Osteoblast (primary cell): ENCODE measurements at regions not wholly inside any gene's neighbourhood (a gene's known extent, or its start where the extent isn't known, plus 50 kb on each side); places are given as distances from the start of the nearest gene placed in this dataset.

Experiments used
- DNase-seq: peaks from one replicate; pipeline ENCODE4 v3.0.0; 2011; ENCODE audit warnings: low spot score, mixed read lengths; ENCODE audit not compliant: insufficient read length; ENCODE audit errors: missing footprints
- H2AFZ ChIP-seq: 2 replicates; pipeline ENCODE4 v1.6.0; 2011; ENCODE audit warnings: mild to moderate bottlenecking, low read length
- H3K27ac ChIP-seq: 2 replicates; pipeline ENCODE4 v1.5.1; 2011; ENCODE audit warnings: mild to moderate bottlenecking, low read depth, low read length, moderate library complexity
- H3K27me3 ChIP-seq: 2 replicates; pipeline ENCODE4 v1.6.0; 2012; ENCODE audit warnings: mild to moderate bottlenecking, control low read depth, inconsistent platforms, low read length, moderate library complexity; ENCODE audit not compliant: insufficient read depth
- H3K36me3 ChIP-seq: 2 replicates; pipeline ENCODE4 v1.5.1; 2011; ENCODE audit warnings: mild to moderate bottlenecking, low read length, control low read depth, moderate library complexity; ENCODE audit not compliant: insufficient read depth
- H3K4me1 ChIP-seq: 2 replicates; pipeline ENCODE4 v1.5.1; 2011; ENCODE audit warnings: mild to moderate bottlenecking, low read length, control low read depth, moderate library complexity; ENCODE audit not compliant: insufficient read depth
- H3K4me2 ChIP-seq: 2 replicates; pipeline ENCODE4 v1.6.0; 2011; ENCODE audit warnings: mild to moderate bottlenecking, low read length; ENCODE audit not compliant: insufficient read depth
- H3K4me3 ChIP-seq: fragments of 200-600 bp; sonication (generic); 3 replicates; pipeline ENCODE4 v1.5.1; 2012; ENCODE audit warnings: mild to moderate bottlenecking, low read length, inconsistent platforms; ENCODE audit not compliant: insufficient read depth
- H3K79me2 ChIP-seq: 2 replicates; pipeline ENCODE4 v1.6.0; 2012; ENCODE audit warnings: mild to moderate bottlenecking, low read length, control low read depth, inconsistent platforms; ENCODE audit not compliant: insufficient read depth
- H3K9me3 ChIP-seq: 2 replicates; pipeline ENCODE4 v1.5.1; 2011; ENCODE audit warnings: low read depth, low read length, control low read depth
- H4K20me1 ChIP-seq: 2 replicates; pipeline ENCODE4 v1.6.0; 2012; ENCODE audit warnings: mild to moderate bottlenecking, low read length, control low read depth; ENCODE audit not compliant: insufficient read depth
- TF ChIP-seq, protein P1 (sequence below): IDR thresholded peaks from 2 replicates; pipeline ENCODE4 v1.5.1; 2011; ENCODE audit warnings: mild to moderate bottlenecking, low read depth, low read length, moderate library complexity; ENCODE audit errors: extremely low read depth

DNA sequence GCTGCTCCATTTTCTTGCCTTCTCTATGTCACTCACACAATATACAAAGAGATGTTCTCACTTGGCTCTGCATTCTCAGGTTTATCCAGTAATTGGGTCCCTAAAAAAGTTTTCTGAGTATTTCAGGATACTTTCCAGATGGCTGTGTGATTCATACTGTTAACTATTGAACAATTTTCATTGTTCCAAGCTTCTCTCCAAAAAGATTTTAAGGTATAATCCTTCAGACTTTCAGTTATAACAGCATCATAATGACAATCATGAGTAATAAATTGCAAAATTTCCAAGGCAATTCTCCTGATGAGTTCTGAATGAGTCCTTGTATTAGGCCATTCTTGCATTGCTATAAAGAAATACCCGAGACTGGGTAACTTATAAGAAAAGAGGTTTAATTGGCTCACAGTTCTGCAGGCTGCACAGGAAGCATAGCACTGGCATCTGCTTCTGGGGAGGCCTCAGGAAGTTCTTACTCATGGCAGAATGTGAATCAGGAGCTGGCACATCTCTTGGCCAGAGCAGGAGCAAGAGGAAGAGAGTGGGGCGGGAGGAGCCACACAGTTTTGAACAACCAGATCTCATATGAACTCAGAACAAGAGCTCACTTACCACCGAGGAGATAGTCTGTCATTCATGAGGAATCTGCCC lies 148.1 kb downstream of the SLC16A9 start:
- no peak overlapping the region for H3K27ac ChIP-seq
- H3K27me3 ChIP-seq: no peaks in the 10 kb centered on the region
- no peaks in the 10 kb centered on the region for H3K36me3 ChIP-seq
- TF ChIP-seq, protein P1, sequence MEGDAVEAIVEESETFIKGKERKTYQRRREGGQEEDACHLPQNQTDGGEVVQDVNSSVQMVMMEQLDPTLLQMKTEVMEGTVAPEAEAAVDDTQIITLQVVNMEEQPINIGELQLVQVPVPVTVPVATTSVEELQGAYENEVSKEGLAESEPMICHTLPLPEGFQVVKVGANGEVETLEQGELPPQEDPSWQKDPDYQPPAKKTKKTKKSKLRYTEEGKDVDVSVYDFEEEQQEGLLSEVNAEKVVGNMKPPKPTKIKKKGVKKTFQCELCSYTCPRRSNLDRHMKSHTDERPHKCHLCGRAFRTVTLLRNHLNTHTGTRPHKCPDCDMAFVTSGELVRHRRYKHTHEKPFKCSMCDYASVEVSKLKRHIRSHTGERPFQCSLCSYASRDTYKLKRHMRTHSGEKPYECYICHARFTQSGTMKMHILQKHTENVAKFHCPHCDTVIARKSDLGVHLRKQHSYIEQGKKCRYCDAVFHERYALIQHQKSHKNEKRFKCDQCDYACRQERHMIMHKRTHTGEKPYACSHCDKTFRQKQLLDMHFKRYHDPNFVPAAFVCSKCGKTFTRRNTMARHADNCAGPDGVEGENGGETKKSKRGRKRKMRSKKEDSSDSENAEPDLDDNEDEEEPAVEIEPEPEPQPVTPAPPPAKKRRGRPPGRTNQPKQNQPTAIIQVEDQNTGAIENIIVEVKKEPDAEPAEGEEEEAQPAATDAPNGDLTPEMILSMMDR: no peak
- peaks cover 3% of the 10 kb centered on the region for H3K4me1 ChIP-seq
- no peaks in the 10 kb centered on the region for H4K20me1 ChIP-seq
- peak; percentile 47 for DNase-seq
- no peak overlapping the region for H2AFZ ChIP-seq
- no peaks in the 10 kb centered on the region for H3K9me3 ChIP-seq
- no peaks in the 10 kb centered on the region for H3K79me2 ChIP-seq
- H3K4me2 ChIP-seq: peak overlapping the region; percentile 1
- H3K4me3 ChIP-seq: no peak overlapping the region

DNA sequence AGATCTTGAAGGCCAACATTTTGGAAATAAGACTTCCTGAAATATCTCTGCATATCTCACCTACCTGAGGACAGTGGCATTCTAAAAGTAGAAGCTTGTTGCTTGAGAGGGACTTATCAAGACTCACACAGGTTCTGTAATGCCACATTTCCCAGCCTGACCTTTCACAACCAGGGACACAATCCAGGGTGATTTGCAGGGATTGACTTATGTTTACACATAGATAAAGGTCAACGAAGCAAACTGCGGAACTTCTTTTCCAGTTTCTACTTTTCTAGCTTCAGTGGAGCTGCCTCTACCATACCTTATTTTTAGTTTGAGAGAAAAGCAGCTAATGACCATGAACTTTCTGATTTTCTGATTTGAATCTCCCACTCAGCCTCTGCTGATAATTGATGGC lies 148.7 kb downstream of the SLC16A9 start:
- no peak for DNase-seq
- Histone ChIP-seq H3K79me2 (no peaks in the 10 kb centered on the region), H3K36me3 (no peaks in the 10 kb centered on the region), H3K4me2 (peak overlapping the region; percentile 1), H3K27me3 (no peaks in the 10 kb centered on the region), H3K4me3 (no peak overlapping the region), H2AFZ (no peak overlapping the region), H3K27ac (no peak overlapping the region), H4K20me1 (no peaks in the 10 kb centered on the region), H3K4me1 (peaks cover 3% of the 10 kb centered on the region), H3K9me3 (no peaks in the 10 kb centered on the region)
- TF ChIP-seq, protein P1: no peak

DNA sequence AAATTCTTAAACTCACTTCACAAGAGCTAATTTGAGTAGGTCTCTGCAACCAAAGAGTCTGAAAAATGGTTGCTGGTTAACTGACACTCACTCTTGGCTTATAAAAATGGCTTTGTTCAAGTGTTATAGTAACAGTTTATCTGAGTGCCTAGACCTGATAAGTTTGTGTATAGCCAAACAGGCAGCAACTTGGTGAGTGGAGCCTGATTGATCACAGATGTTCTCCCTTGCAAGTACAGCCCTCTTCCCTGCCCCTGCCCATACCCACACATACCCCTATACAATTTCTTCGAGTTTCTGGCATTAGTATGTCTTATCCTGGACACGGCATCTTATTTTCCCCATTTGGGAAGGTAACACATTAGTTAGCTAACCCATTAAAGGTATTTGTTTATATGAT lies 149.5 kb downstream of the SLC16A9 start:
- no peaks in the 10 kb centered on the region for H3K36me3 ChIP-seq
- no peaks in the 10 kb centered on the region for H3K9me3 ChIP-seq
- no peaks in the 10 kb centered on the region for H3K27me3 ChIP-seq
- H3K4me1 ChIP-seq: peaks cover 3% of the 10 kb centered on the region
- DNase-seq: no peak
- no peaks in the 10 kb centered on the region for H3K79me2 ChIP-seq
- no peak overlapping the region for H3K4me2 ChIP-seq
- no peaks in the 10 kb centered on the region for H4K20me1 ChIP-seq
- no peak overlapping the region for H3K4me3 ChIP-seq
- H2AFZ ChIP-seq: no peak overlapping the region
- no peak overlapping the region for H3K27ac ChIP-seq
- TF ChIP-seq, protein P1: no peak

DNA sequence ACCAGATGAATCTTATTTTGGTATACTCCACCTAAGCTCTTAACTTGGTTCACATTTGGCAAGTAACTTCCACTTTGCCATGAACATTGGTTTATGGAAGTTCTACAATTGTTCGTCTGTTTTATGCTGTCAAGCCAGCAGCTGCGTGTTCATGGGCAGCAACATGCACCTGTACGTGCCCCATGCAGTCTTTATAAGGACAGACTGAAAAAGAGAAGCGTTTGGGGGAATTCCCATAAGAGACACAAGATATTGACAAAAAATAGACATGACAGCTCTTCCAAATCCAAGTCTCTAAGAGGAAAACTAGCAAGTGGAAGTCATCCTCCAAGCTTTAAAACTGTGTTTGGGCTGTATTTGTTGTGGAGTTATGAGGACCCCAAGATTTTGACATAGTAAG lies 151.6 kb downstream of the SLC16A9 start:
- Histone ChIP-seq H3K4me3 (no peak overlapping the region), H3K27me3 (no peaks in the 10 kb centered on the region), H3K79me2 (no peaks in the 10 kb centered on the region), H3K36me3 (no peaks in the 10 kb centered on the region), H3K4me1 (peaks cover 3% of the 10 kb centered on the region), H3K4me2 (no peak overlapping the region), H2AFZ (no peak overlapping the region), H4K20me1 (no peaks in the 10 kb centered on the region), H3K27ac (no peak overlapping the region), H3K9me3 (no peaks in the 10 kb centered on the region)
- DNase-seq: no peak
- TF ChIP-seq, protein P1: no peak
